ENCODE measurements at regions not wholly inside any gene's neighbourhood (a gene's known extent, or its start where the extent isn't known, plus 50 kb on each side); places are given as distances from the start of the nearest gene placed in this dataset.
"Not testable (repeated sequence)": the region's sequence is repeated elsewhere in the genome, so short reads cannot be mapped to it uniquely, and the experiment has no call there.

DNA sequence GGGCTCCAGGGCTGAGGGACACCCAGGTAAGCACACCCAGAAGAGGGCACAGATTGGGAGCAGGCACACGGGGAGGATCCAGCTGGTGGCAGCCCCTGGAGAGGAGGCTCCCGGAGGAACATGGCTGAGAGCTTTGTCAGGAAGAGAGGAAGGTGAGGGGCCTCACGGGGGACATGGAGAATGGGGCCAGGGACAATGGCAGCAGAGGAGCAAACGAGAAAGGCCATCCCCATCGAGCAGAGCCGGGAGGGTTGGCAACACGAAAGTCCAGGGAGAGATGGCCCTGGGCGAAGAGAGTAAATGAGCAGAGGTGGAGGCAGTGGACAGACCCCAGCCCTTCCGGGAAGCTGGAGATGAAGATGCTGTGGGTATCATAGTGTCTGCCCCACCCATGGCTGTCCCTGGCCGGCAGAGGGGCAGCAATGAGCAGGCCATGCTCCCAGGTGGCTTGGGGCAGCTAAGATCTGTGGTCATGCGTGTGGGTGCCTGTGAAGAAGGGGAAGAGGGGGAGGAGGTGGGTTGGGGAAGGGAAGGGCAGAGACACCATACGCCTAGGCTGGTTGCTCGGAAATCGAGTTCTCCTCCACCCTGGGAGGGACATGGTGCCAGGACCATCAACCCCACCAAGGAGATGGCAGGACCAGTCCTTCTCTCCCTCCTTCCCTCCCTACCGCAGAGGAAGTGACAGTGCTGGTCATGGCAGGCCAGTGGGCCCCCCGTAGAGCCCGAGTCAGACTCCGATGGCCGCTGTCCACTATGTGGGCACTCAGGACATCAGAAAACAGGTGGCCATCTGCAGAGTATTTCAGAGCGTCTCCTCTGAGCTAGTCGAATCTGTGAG, 191.7 kb downstream of the NDUFA10 start:
- DNase-seq (ENCODE audit: low read depth in 2 of 2), result no peak

DNA sequence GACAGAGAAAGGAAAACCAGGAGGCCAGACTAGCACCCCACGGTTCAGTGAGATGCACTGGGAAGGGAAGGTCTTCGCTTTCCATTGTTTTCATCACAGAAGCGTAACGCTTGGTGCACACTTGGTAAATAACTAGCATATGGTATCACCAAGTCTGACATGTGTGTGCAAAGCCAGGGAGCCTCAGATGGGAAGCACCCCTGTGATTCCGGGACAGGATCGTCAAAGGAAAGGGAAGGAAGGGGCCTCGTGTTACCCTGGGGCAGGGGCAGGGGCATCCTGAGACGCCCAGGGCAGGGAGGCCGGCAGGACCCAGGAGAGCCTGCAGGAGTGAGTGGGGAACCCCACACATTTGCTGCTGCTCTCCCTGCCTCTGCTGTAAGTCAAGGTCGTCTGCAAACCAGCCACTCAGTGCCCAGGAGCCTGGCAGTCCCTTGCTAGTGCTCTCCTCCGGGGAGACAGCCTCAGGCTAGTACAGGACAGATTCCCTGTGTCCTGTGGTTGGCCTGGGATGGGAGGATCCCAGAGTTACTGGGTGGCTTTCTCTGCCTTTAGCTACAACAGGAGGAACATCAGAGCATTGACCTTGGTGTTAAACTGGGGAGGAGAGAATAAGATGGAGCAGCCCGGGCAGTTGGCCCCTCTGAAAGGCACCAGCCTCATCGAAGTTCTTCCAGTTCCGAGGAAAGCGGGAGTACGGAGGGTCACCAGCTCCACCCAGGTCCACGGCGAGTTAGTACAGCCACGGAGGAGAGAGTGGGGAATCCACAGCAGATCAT, 192.5 kb downstream of the NDUFA10 start:
- no peak for DNase-seq (ENCODE audit: low read depth in 2 of 2)

DNA sequence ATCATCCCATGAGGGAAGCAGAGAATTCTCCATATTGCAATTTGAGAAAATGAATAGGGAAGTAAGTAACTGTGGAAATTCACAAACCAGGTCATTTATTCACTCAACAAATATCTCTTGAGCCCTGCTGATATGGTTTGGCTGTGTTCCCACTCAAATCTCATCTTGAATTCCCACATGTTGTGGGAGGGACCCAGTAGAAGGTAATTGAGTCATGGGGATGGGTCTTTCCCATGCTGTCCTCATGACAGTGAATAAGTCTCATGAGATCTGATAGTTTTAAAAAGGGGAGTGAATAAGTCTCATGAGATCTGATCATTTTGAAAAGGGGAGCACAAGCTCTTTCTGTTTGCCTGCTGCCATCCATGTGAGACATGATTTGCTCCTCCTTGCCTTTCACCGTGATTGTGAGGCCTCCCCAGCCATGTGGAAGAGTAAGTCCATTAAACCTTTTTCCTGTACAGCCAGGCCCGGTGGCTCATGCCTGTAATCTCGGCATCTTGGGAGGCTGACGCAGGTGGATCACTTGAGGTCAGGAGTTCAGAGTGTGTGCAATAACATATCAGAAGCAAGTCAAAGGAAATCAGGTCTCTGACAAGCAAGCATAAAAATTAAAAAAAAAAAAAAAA, 193.2 kb downstream of the NDUFA10 start:
- DNase-seq (ENCODE audit: low read depth in 2 of 2), result no peak

DNA sequence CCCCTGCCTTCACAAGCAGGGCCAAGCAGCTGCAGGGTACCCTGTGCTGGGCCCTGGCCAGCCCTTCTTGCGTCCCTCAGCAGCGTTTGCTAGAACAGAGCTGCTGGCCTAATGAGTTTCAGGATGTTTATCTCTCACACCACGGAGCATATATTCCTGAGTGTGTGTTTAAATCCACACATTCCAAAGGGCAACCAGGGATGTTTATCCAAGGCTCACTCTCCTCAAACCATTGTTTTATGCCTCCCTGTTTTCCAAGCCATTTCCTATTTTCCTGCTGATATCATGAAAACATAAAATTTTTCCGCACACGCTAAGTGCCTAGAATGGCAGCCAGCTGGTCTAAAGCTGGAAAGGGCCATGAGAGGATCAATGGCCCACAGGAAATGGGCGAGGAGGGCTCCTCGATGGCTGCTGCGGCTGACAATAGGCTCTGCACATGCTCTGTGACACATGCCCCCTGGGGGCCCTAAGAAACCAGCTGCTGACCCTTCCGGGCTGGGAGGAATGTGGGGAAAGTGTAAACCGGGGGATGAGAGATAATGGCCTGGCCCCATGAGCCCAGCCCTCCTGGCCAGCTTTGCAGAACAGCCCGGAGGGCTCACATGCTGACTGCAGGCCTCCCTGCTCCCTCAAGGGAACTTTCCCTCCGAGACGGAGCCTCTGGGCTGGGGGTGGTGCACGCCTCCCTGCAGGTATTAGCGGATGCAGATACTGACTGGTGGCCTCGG, 194.0 kb downstream of the NDUFA10 start:
- no peak for DNase-seq (ENCODE audit: low read depth in 2 of 2)

DNA sequence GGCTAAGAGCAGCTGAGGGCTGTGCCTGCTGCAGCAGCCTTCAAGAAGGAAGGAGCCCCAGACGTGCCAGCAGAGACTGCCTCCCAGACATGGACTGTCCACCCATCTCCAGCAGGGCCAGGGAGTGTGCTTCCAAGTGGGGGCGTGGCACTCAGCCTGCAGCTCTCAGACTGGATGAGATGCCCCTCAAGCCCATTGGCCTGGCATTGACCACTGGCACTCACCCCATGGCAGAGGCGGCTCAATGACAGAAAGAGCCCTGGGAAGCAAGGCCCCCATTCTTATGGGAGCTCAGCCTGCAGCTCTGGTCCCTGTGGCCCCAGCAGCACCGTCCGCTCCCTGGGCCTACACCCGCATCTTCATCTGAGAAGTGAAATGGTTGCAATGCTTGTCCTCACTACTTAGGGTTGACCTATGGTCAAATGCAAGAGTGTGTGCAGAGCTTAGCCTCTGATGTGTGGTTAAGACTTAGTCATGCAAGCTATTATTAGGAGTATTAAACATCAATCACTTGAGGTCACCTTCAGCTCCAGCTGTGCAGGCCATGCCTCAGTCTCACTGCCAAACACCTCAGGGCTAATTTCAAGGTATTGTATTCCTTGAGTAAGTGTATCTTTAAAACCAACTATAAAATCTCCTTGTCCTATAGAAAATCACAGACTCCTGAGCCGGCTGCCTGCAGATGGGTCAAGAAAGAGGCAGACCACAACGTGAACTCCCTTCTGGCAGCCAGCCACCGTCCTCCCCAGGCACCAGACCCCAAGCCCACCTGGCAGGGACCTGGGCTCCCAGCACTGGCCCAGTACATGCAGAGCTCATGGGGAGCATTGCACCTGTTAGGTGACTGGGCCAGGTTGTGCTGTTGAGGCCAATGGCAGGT, 194.8 kb downstream of the NDUFA10 start:
- DNase-seq (ENCODE audit: low read depth in 2 of 2), result no peak

DNA sequence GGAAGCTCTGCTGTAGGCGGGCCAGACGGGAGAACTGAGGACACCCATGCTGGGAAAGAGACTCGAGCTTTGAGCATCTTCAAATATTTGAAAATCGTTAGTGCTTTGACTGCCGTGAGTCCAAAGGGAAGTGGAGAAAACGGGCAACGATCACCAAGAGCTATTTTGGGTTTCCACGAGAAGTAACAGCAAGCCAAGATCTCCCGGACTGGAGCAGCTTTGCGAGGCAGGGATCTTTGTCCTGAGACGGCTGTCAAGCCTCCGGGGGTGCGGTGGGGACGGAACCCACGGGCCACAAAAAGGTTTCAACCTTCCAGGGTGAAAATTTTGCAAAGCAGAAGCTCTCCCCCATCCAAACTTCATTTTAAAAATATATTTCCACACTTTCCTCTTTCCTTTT, 195.8 kb downstream of the NDUFA10 start:
- DNase-seq (ENCODE audit: low read depth in 2 of 2), result no peak

DNA sequence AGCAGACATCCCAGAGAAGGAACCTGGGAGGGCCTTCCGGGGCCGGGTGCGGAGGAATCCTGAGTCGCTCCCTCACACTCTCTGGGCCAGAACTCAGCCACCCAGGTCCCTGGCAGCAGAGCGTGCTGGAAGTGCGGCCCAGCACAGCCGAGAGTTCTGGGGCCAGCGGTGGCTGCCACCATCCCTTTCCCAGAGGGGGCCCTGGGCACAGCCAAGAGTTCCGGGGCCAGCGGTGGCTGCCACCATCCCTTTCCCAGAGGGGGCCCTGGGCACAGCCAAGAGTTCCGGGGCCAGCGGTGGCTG, 196.2 kb downstream of the NDUFA10 start:
- DNase-seq (ENCODE audit: low read depth in 2 of 2), result not testable (repeated sequence)

DNA sequence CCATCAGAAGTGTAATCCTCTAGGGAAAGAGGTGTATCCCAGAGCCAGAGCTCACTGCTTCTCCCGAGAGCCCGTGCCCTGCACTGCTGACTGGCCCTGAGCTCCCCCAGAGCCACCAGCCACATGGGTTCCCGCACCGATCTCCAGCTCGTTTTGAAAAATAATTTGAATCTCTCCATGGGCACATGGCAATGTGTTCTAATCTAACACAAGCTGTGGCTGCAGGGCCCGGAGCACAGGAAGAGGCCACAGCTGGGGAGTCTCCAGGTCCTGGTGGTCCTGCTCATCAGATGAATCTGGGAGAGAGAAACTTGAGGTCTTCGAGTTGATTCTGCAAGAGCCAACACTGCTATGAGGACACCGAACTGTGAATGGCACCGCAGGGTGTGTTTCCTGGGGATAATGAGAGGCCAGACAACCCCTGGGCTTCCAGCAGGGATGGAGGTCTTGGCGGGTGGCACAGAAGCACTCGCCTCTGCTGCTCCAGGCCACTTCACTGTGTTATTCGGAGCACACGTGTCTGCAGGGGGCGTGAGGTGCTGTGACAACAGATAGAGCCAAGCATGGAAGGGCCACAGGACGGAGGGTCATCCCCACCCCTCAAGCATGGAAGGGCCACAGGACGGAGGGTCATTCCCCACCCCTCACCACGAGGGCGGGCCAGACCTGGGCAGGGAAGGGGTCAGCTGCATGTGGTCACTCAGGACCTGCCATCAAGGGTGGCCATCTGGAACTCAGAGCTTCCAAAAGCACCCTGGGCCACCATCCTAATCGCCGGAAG, 196.8 kb downstream of the NDUFA10 start:
- no peak for DNase-seq (ENCODE audit: low read depth in 2 of 2)

DNA sequence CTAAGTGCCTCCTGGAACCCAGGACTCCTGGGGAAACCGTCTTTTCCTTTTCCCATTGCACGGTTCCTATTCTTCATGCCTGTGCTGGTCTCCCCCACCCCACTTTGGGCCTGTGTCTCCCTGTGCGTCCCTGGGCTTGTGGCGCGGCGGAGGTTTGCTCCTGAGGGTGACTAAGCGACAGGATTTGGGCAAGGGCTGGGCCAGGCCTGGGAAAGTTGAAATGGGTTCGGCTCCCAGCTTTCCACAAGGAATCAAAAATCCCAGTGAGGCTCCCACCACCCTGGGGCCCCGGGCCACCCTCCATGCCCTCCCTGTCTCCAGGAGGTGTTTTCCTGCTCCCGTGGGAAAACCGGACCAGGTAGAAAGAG, 197.6 kb downstream of the NDUFA10 start:
- no peak for DNase-seq (ENCODE audit: low read depth in 2 of 2)

DNA sequence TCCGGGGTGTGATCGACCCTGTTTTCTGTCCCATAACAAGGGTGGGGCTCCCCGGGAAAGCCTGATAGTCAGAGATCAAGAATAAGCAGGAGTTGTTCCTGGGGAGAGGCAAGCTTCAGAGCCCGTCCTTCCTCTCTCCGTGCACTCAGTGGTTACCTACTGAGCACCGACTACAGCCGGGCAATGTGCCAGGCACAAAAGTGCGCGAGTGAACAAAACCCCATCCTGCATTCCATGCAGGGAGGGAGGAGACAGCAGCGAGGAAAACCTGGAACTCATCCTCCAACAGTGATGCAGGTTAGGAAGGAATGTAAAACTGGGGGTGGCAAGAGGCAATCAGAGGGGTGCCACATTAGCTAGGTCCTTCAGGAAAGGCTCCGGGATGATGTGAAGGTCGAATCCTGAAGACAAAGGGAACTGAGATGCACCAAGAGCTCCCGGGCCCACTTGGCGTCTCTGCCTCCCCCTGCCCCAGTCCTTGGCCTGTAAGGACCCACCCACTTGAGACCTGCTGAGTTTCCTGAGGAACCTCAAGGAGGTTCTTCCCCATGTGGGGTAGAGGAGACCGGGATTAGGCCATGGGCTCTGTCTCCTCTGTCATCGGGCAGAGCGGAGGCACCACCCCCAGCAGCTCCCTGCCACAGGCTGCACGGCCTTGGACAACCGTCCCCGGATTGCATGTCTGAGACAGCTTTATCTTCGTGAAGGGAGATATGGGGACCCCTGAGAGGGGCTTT, 198.2 kb downstream of the NDUFA10 start:
- no peak for DNase-seq (ENCODE audit: low read depth in 2 of 2)

DNA sequence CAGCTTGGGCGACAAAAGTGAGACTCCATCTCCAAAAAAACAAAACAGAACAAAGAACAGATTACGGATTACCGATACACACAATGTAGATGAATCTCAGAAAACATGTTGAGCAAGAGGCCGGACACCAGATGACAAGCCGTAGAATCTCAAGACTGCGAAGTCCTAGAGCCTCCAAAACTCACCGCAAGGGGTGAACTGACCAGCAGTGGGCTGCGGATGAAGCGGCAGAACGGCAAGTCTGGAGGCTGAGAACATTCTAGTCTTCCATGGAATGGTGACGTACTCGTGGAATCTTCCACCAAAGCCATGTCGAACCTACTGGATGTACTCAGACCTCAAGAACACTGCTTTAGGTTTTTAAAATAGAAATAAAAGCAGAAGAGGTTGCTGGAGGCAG, 198.8 kb downstream of the NDUFA10 start:
- no peak for DNase-seq (ENCODE audit: low read depth in 2 of 2)

DNA sequence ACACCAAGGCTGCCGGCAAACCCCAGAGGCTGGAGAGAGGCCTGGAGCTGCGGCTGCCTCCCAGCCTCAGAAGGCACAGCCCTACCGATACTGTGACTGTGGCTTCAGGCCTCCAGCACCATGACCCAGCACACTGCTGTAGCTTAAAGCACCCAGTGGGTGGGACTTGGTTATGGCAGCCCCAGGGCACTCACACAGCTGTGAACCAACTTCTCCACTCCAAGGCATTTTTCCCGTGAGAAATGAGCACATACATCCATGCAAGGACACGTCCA, 199.5 kb downstream of the NDUFA10 start:
- no peak for DNase-seq (ENCODE audit: low read depth in 2 of 2)

DNA sequence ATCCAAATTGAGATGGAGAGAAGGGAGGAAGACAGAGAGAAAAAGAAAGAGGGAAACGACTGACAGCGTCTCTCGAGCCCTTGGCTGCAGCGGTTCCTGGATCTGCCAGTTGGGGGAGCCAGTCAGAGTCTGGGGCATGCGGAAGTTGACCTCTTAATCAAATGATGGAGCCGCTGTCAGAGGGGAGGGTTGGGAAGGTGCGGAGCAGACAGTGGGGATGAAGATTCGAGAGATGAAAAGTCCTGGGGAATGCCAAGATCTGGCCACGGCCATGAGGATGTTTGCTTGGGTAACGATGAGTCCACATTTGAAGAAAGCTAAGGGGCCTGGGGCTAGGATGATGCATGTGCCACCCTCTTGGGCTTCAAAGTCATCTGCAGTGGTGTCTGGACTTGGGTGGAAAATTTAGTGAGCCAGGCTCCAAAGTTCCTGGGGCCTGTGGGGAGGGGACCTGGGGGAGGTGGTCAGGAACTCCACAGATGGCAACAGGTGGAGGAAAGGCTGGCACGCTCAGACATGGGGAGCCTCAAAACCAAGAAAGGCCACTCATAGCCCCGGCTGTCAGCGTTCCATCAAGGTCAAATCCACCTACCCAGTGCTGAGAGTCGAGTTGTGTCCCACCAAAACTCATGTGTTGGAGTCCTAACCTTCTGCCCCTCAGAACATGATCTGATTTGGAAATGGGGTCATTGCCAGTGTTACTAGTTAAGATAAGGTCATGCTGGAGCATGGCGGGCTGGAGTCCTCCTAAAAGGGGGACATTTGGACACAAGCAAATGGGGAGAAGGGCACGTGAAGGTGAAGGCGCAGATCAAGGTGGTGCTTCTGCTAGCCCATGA, 200.1 kb downstream of the NDUFA10 start:
- no peak for DNase-seq (ENCODE audit: low read depth in 2 of 2)

DNA sequence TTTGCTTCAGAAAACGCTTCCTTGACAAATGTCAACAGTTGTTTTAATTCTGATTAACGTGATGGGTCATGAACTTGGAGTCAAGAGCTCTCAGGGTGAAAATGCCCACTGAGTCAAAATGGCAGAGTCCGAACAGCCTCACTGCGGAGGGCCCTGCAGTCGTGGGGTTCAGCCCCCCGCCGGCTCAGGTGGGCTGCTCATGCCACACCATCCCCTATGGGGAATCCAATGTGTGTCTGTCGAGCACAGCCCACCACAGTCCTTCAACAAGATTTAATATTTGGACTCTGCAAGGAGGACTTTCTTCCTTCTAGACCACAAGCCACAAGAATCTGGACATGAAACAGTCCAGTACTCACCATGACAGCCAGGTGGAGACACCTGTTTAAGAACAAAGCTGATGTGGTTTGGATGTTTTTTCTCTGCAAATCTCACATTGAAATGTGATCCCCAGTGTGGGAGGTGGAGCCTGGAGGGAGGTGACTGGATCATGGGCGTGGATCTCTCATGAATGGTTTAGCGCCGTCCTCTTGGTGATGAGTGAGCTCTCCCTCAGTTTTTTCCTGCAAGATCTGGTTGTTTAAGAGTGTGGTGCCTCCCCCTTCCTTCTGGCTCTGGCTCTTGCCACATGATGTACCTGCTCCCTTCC, 201.0 kb downstream of the NDUFA10 start:
- DNase-seq (ENCODE audit: low read depth in 2 of 2), result no peak

DNA sequence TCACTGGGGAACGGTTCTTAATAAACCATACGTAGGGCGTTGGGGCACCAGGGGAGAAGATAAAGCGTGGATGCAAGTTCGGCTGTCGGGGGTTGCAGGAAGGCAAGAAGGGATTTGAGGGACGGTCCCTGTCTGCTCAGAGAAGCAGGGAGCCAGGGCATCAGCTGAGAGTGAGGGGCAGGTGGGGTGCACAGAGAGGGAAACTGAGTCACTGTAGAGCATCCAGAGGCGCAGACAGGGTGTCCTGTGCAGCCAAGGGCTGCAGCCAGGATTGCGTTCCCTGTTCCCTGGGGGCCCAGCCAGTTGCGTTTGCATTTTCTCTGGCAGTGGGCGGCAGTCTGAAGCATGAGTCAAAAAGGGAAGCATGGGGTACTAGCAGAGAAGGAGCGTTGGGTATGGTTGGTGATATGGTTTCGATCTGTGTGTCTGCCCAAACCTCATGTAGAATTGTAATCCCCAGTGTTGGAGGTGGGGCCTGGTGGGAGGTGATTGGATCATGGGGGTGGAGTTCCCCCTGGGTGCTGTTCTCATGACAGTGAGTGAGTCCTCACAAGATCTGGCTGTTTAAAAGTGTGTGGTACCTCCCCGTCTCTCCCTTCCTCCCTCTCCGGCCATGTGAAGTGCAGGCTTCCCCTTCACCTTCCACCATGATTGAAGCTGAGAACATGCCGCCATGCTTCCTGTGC, 202.9 kb downstream of the NDUFA10 start:
- no peak for DNase-seq (ENCODE audit: low read depth in 2 of 2)

DNA sequence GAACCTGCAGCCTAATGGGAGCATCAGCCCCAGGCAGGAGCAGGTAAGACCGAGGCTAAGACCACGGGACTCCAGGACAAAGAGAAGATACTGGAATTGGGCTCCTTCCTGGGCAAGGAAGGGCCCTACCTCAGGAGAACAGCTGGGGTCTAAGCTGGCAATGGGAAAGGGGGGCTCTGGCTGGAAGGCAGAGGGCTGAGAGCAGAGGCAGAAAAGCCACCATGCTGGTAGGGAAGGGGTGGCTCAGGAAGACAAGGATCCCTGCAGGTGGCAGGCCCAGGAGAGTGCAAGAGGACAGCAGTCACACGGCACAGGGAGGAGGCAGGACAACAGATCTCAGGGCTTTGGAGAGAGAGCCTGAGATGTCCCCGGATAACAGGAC, 203.5 kb downstream of the NDUFA10 start:
- no peak for DNase-seq (ENCODE audit: low read depth in 2 of 2)

DNA sequence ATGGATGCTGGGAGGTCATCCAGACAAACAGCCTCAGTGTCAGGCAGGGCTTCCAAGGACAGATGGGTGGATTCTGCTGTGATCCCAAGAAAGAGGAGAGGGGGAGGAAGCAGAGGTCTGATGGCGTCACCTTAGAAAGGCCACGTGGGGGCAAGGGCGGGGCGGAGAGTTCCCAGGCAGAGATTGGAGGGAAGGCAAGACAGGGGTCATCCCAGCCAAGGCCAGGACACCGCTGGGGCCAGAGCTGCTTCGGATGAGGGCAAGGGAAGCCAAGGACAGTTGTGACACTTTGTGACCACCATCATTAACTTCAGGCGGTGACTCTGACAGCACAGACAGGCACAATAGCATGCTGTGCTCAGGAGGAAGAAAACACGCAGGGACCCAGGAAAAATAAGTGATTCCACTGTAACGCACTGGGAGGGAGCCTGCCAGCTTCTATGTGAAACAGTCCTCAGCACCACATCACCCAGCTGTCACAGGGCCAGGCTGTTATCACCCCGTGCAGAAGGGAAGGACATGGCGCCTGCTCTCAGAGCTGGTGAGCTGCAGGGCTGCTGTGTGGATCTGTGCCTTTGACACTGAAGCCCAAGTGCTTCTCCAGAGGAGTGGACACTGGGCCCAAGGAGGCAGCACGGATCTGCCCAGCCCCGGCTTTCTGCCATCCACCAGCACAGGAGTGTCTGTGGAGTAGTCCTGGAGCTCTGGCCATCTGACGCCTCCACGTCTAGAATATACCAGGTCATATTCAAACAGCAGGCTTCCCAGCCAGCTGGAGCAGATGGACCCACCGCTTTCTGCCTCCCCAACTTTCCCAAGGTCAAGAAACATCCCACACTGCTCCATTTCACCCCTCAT, 204.1 kb downstream of the NDUFA10 start:
- DNase-seq (ENCODE audit: low read depth in 2 of 2), result no peak
